SK-N-SH (cell line): ENCODE measurements at regions not wholly inside any gene's neighbourhood (a gene's known extent, or its start where the extent isn't known, plus 50 kb on each side); places are given as distances from the start of the nearest gene placed in this dataset.

Source experiments
- CTCF ChIA-PET: fragments of 300-600, 350-600 bp; formaldehyde crosslinking; extraction: SDS; loops from one replicate; lab custom pipeline; 2021; lab: Yijun Ruan, JAX
- POLR2A ChIA-PET: fragments of 350-600 bp; sonication (Branson Sonifier 250); formaldehyde crosslinking; extraction: SDS; loops from one replicate; lab custom pipeline; 2020; ENCODE audit warnings: antibody characterized with exemption, inconsistent platforms; lab: Yijun Ruan, JAX
- DNase-seq: peaks from one replicate; pipeline ENCODE4 v3.0.0; 2012
- H2AFZ ChIP-seq: fragments of 200-600 bp; sonication (generic); 2 replicates; pipeline ENCODE4 v1.8.1; 2016; ENCODE audit warnings: antibody characterized with exemption, mild to moderate bottlenecking, low read depth
- H3F3A ChIP-seq: fragments of 200-600 bp; sonication (generic); replicated peaks from 2 replicates; pipeline ENCODE3; 2016; ENCODE audit warnings: antibody characterized with exemption, mild to moderate bottlenecking; ENCODE audit not compliant: insufficient read depth
- H3K27ac ChIP-seq, 2 experiments: fragments of 200-500 bp in 1 of 2; fragments of 200-600 bp in 1 of 2; sonication (Bioruptor generic) in 1 of 2; sonication (generic), shearing (Covaris generic) in 1 of 2; 2 replicates each; pipeline versions ENCODE4 v1.5.1 to v1.6.1; 2014 to 2016; ENCODE audit warnings: low read depth in 2 of 2, inconsistent platforms in 1 of 2, low read length in 1 of 2, mild to moderate bottlenecking in 1 of 2, mixed read lengths in 1 of 2
- H3K27me3 ChIP-seq: fragments of 200-600 bp; sonication (generic), shearing (Covaris generic); 2 replicates; pipeline ENCODE4 v1.6.1; 2016; ENCODE audit warnings: mixed run types; ENCODE audit not compliant: insufficient read depth
- H3K36me3 ChIP-seq, 2 experiments: fragments of 200-500 bp in 1 of 2; fragments of 200-600 bp in 1 of 2; sonication (Bioruptor generic) in 1 of 2; sonication (generic) in 1 of 2; replicated peaks in 1 of 2; 2 replicates each; pipeline versions ENCODE3 to v1.5.1; 2014 to 2016; ENCODE audit warnings: low read length in 1 of 2, mild to moderate bottlenecking in 1 of 2; ENCODE audit not compliant: insufficient read depth in 2 of 2, control insufficient read depth in 1 of 2
- H3K4me1 ChIP-seq, 2 experiments: fragments of 200-500 bp in 1 of 2; fragments of 200-600 bp in 1 of 2; sonication (Bioruptor generic) in 1 of 2; sonication (generic), shearing (Covaris generic) in 1 of 2; 2 replicates each; pipeline versions ENCODE4 v1.5.1 to v1.6.1; 2014 to 2016; ENCODE audit warnings: low read depth in 1 of 2, low read length in 1 of 2, mixed run types in 1 of 2; ENCODE audit not compliant: insufficient read depth in 2 of 2, control insufficient read depth in 1 of 2
- H3K4me2 ChIP-seq: fragments of 200-600 bp; sonication (generic), shearing (Covaris generic); 2 replicates; pipeline ENCODE4 v1.6.1; 2017; ENCODE audit warnings: mixed run types
- H3K4me3 ChIP-seq, 2 experiments: fragments of 200-500 bp in 1 of 2; fragments of 200-600 bp in 1 of 2; sonication (Bioruptor generic) in 1 of 2; sonication (generic), shearing (Covaris generic) in 1 of 2; 2 replicates each; pipeline versions ENCODE4 v1.5.1 to v1.8.1; 2014 to 2016; ENCODE audit warnings: low read depth in 2 of 2, inconsistent platforms in 1 of 2, low read length in 1 of 2, mild to moderate bottlenecking in 1 of 2, mixed read lengths in 1 of 2, moderate library complexity in 1 of 2
- H3K79me2 ChIP-seq: fragments of 200-600 bp; sonication (generic); 2 replicates; pipeline ENCODE4 v1.8.1; 2017; ENCODE audit warnings: mild to moderate bottlenecking; ENCODE audit not compliant: insufficient read depth
- H3K9ac ChIP-seq: fragments of 200-600 bp; sonication (generic); 2 replicates; pipeline ENCODE4 v1.6.1; 2017; ENCODE audit warnings: mixed run types
- H3K9me2 ChIP-seq: fragments of 200-600 bp; sonication (generic); 2 replicates; pipeline ENCODE4 v1.6.1; 2017; ENCODE audit warnings: mixed run types
- H3K9me3 ChIP-seq: fragments of 200-600 bp; sonication (generic); 2 replicates; pipeline ENCODE4 v1.6.1; 2017; ENCODE audit warnings: mixed run types, mild to moderate bottlenecking, moderate library complexity
- H4K20me1 ChIP-seq: fragments of 200-600 bp; sonication (generic); 2 replicates; pipeline ENCODE4 v1.6.1; 2017; ENCODE audit warnings: mild to moderate bottlenecking, mixed run types; ENCODE audit not compliant: insufficient read depth
- CHD2 ChIP-seq: fragments of 150-350 bp; IDR thresholded peaks from 2 replicates; pipeline ENCODE4 v1.6.1; 2018; ENCODE audit warnings: low read length; ENCODE audit not compliant: partially characterized antibody
- CTCF ChIP-seq: fragments of 200-600 bp; sonication (generic); IDR thresholded peaks from 2 replicates; pipeline ENCODE4 v1.6.1; 2017; ENCODE audit warnings: antibody characterized with exemption, mild to moderate bottlenecking, moderate library complexity
- EZH2phosphoT487 ChIP-seq: fragments of 200-600 bp; sonication (generic); IDR thresholded peaks from 2 replicates; pipeline ENCODE4 v1.6.1; 2017; ENCODE audit warnings: low read depth, mixed run types, mild to moderate bottlenecking, antibody characterized with exemption, moderate library complexity, borderline replicate concordance
- FOXM1 ChIP-seq: IDR thresholded peaks from 2 replicates; pipeline ENCODE4 v1.4.0; 2012; ENCODE audit warnings: low read depth, mild to moderate bottlenecking
- IRF3 ChIP-seq: fragments of 150-350 bp; IDR thresholded peaks from 2 replicates; pipeline ENCODE4 v1.6.1; 2016; ENCODE audit warnings: mild to moderate bottlenecking, low read depth, low read length
- JUND ChIP-seq: IDR thresholded peaks from 2 replicates; pipeline ENCODE4 v1.4.0; 2012
- MEF2A ChIP-seq: IDR thresholded peaks from 2 replicates; pipeline ENCODE4 v1.4.0; 2012; ENCODE audit warnings: low read depth, borderline replicate concordance
- NRF1 ChIP-seq: IDR thresholded peaks from 2 replicates; pipeline ENCODE4 v1.6.1; 2012; ENCODE audit warnings: low read depth, mild to moderate bottlenecking, low read length
- RAD21 ChIP-seq: IDR thresholded peaks from 2 replicates; pipeline ENCODE4 v1.6.1; 2012; ENCODE audit warnings: mild to moderate bottlenecking, low read length
- REST ChIP-seq: IDR thresholded peaks from 2 replicates; pipeline ENCODE4 v1.6.1; 2012; ENCODE audit warnings: mild to moderate bottlenecking, low read depth, low read length, moderate library complexity
- TCF12 ChIP-seq: IDR thresholded peaks from 2 replicates; pipeline ENCODE4 v1.4.0; 2012
- YY1 ChIP-seq: IDR thresholded peaks from 2 replicates; pipeline ENCODE4 v1.4.0; 2012; ENCODE audit warnings: low read depth, mild to moderate bottlenecking
- WGBS: methylation state at CpG from one replicate; pipeline ENCODE4 v1.1.6; 2017; ENCODE audit warnings: low lambda C conversion rate; 5-methylcytosine and 5-hydroxymethylcytosine counted together
- TF ChIP-seq, protein P1 (sequence below): IDR thresholded peaks from 2 replicates; pipeline ENCODE4 v1.4.0; 2012; ENCODE audit warnings: low read depth, borderline replicate concordance

DNA sequence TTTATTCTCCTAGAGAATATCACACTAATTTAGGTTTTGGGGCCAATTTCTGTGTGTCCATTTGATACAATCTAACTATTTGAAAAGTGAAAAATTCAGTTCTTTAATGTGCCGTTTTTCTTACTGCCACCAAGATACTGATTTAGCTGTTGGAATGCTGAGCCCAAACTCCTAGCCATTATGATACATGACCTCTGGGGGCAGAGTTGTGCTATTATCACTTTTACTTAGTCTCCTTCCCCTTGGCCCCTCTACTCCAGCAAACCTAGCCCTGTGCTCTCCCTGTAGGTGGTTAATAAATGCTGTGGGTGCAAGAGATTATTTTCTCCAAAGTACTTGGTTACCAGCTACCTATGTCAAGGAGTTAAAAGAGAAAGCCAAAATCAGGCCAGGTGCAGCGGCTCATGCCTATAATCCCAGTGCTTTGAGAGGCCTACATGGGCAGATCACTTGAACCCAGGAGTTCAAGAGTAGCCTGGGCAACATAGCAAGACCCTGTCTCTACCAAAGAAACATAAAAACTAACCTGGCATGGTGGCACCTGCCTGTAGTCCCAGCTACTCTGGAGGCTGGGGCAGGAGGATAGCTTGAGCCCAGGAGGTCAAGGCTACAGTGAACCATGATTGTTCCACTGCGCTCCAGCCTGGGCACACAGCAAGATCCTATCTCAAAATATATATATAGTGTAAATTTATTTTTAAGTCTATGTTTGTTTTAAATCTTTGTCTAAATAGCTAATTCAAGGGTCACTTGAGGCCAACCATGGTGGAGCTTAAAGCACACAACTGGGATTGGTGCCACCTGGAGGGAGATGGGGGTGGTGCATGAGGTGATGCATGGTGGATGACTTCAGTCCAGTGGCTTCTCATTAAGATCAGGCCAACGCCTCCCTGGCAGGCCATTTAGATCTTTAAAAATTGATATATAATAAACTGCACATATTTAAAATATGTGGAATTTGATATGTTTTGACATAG, 193.2 kb upstream of the PLET1 start:
- POLR2A ChIA-PET = no interaction called here
- CTCF ChIA-PET = interaction anchor here (0.6 to 2.1 kb wide), 19 partner anchors 9 to 1809 kb away, joined by 3 to 10 read pairs (median 4); no protein-coding TSS in a partner anchor

GRCh38 chr11:112454841-112455240, 194.2 kb upstream of the PLET1 start:
- Histone ChIP-seq H3K79me2 (no peaks in the 10 kb centered on the region), H3K4me3 (no peak overlapping the region), H3K4me1 (peaks cover 0 to 12% of the 10 kb centered on the region in 2 experiments; a peak in 1 of 4 replicates), H3K4me2 (no peak overlapping the region), H3K9me3 (no peaks in the 10 kb centered on the region), H3K9me2 (no peaks in the 10 kb centered on the region), H3K27ac (no peak overlapping the region), H2AFZ (0 out of 2 replicates have a peak overlapping the region, but pooled peaks have one; percentile 1), H3F3A (no peaks in the 10 kb centered on the region), H3K36me3 (no peaks in the 10 kb centered on the region), H4K20me1 (no peaks in the 10 kb centered on the region), H3K27me3 (no peaks in the 10 kb centered on the region; the same call in 1 of the 2 replicates), H3K9ac (no peak overlapping the region)
- CTCF ChIA-PET = interaction anchor here (1.4 to 2.1 kb wide), 5 partner anchors 10 to 166 kb away, joined by 3 to 10 read pairs (median 6); no protein-coding TSS in a partner anchor
- WGBS = 53% methylated on average over 4 of the region's 4 CpGs
- POLR2A ChIA-PET = no interaction called here
- DNase-seq = no peak
- TF ChIP-seq CHD2 (no peak), RAD21 (no peak), NRF1 (no peak), MEF2A (no peak), FOXM1 (no peak), TCF12 (no peak), YY1 (no peak), EZH2phosphoT487 (no peak), REST (no peak)
- TF ChIP-seq, protein P1, sequence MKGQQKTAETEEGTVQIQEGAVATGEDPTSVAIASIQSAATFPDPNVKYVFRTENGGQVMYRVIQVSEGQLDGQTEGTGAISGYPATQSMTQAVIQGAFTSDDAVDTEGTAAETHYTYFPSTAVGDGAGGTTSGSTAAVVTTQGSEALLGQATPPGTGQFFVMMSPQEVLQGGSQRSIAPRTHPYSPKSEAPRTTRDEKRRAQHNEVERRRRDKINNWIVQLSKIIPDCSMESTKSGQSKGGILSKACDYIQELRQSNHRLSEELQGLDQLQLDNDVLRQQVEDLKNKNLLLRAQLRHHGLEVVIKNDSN = no peak

More for the DNA sequence above, 193.2 kb upstream of the PLET1 start:
- Histone ChIP-seq H3F3A (no peaks in the 10 kb centered on the region), H3K36me3 (no peaks in the 10 kb centered on the region), H3K4me1 (peaks cover 0 to 9% of the 10 kb centered on the region in 2 experiments; a peak in 1 of 4 replicates), H3K4me3 (no peak overlapping the region), H4K20me1 (no peaks in the 10 kb centered on the region), H3K9ac (no peak overlapping the region), H2AFZ (no peak overlapping the region), H3K27me3 (no peaks in the 10 kb centered on the region; the same call in 1 of the 2 replicates), H3K79me2 (no peaks in the 10 kb centered on the region), H3K9me3 (no peaks in the 10 kb centered on the region), H3K9me2 (no peaks in the 10 kb centered on the region), H3K4me2 (no peak overlapping the region), H3K27ac (no peak overlapping the region)
- no peak for TF ChIP-seq EZH2phosphoT487
- TF ChIP-seq IRF3 = no peak
- TF ChIP-seq JUND = no peak
- TF ChIP-seq RAD21 = peak; percentile 44
- peak; percentile 52 for TF ChIP-seq CTCF
- no peak for TF ChIP-seq NRF1
- WGBS = 79% methylated on average over 4 of the region's 4 CpGs
- peak; percentile 51 for DNase-seq
